Fibroblast of skin of right biceps (primary cell): ENCODE measurements at regions not wholly inside any gene's neighbourhood (a gene's known extent, or its start where the extent isn't known, plus 50 kb on each side); places are given as distances from the start of the nearest gene placed in this dataset.
"Not testable (repeated sequence)": the region's sequence is repeated elsewhere in the genome, so short reads cannot be mapped to it uniquely, and the experiment has no call there.

ENCODE experiments used
- DNase-seq: peaks from one replicate; pipeline ENCODE4 v3.0.0-alpha.2; 2013

GRCh38 chr5:97489010-97489840 is 306.2 kb upstream of the RIOK2 start:
- no peak for DNase-seq

GRCh38 chr5:97494465-97494864 is 311.4 kb upstream of the RIOK2 start:
- DNase-seq = no peak

GRCh38 chr5:97495301-97495700 is 312.3 kb upstream of the RIOK2 start:
- DNase-seq = no peak

- DNase-seq = no peak
Measured at GRCh38 chr5:97496037-97496436, 313.0 kb upstream of the RIOK2 start.

- no peak for DNase-seq
Measured at GRCh38 chr5:97498657-97499056, 315.6 kb upstream of the RIOK2 start.

GRCh38 chr5:97499605-97500004 is 316.6 kb upstream of the RIOK2 start:
- no peak for DNase-seq

- no peak for DNase-seq
Measured at GRCh38 chr5:97501286-97501964, 318.4 kb upstream of the RIOK2 start.

GRCh38 chr5:97501965-97502305 is 318.9 kb upstream of the RIOK2 start:
- DNase-seq = peak; percentile 29

GRCh38 chr5:97508864-97509263 is 325.8 kb upstream of the RIOK2 start:
- no peak for DNase-seq

GRCh38 chr5:97519565-97519964 is 336.5 kb upstream of the RIOK2 start:
- not testable (repeated sequence) for DNase-seq

- not testable (repeated sequence) for DNase-seq
Measured at GRCh38 chr5:97523336-97523735, 340.3 kb upstream of the RIOK2 start.

- DNase-seq = no peak
Measured at GRCh38 chr5:97525780-97526179, 342.7 kb upstream of the RIOK2 start.

GRCh38 chr5:97528941-97529340 is 345.9 kb upstream of the RIOK2 start:
- DNase-seq = peak; percentile 66

- DNase-seq = no peak
Measured at GRCh38 chr5:97529354-97529985, 346.4 kb upstream of the RIOK2 start.

- DNase-seq = no peak
Measured at GRCh38 chr5:97531549-97531948, 348.5 kb upstream of the RIOK2 start.

GRCh38 chr5:97534166-97534565 is 351.1 kb upstream of the RIOK2 start:
- DNase-seq = peak; percentile 83

GRCh38 chr5:97536683-97537082 is 353.6 kb upstream of the RIOK2 start:
- DNase-seq = no peak

GRCh38 chr5:97538912-97539311 is 355.9 kb upstream of the RIOK2 start:
- no peak for DNase-seq

GRCh38 chr5:97541864-97542263 is 358.8 kb upstream of the RIOK2 start:
- DNase-seq = no peak

GRCh38 chr5:97542469-97542868 is 359.4 kb upstream of the RIOK2 start:
- no peak for DNase-seq

- no peak for DNase-seq
Measured at GRCh38 chr5:97543166-97543565, 360.1 kb upstream of the RIOK2 start.

GRCh38 chr5:97544240-97544639 is 361.2 kb upstream of the RIOK2 start:
- no peak for DNase-seq

GRCh38 chr5:97544678-97545077 is 361.6 kb upstream of the RIOK2 start:
- peak; percentile 5 for DNase-seq

- DNase-seq = no peak
Measured at GRCh38 chr5:97545446-97545845, 362.4 kb upstream of the RIOK2 start.
